NOMO-1 treated with dmso at 0.1 percent for 144 hours (cell line): ENCODE measurements at regions not wholly inside any gene's neighbourhood (a gene's known extent, or its start where the extent isn't known, plus 50 kb on each side); places are given as distances from the start of the nearest gene placed in this dataset.
A peak's percentile ranks its signal among the peaks of the same experiment; 100 is the strongest.

ENCODE experiments used
- DNase-seq: peaks from one replicate; lab custom pipeline; 2025; ENCODE audit not compliant: unreplicated experiment; lab: John Stamatoyannopoulos, UW

DNA sequence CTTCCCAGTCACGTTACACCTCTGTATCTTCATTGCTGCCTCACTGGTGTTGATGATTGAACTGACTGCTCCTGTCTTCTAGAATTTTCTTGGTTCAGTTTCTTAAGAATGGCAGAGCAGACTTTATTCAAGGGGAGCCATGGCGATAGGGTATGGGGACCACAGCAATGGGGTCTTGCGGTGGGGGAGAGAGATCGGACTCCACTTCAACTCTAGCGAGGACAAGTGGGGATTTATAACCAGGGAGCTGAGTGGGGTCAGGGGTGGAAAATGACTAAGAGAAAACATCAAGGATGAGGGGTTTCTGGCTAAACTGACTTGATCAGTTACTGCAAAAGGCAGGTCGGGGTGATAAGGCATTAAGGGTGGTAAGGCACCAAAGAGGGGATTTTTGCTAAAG, 156.4 kb downstream of the CD83 start:
- no peak for DNase-seq

DNA sequence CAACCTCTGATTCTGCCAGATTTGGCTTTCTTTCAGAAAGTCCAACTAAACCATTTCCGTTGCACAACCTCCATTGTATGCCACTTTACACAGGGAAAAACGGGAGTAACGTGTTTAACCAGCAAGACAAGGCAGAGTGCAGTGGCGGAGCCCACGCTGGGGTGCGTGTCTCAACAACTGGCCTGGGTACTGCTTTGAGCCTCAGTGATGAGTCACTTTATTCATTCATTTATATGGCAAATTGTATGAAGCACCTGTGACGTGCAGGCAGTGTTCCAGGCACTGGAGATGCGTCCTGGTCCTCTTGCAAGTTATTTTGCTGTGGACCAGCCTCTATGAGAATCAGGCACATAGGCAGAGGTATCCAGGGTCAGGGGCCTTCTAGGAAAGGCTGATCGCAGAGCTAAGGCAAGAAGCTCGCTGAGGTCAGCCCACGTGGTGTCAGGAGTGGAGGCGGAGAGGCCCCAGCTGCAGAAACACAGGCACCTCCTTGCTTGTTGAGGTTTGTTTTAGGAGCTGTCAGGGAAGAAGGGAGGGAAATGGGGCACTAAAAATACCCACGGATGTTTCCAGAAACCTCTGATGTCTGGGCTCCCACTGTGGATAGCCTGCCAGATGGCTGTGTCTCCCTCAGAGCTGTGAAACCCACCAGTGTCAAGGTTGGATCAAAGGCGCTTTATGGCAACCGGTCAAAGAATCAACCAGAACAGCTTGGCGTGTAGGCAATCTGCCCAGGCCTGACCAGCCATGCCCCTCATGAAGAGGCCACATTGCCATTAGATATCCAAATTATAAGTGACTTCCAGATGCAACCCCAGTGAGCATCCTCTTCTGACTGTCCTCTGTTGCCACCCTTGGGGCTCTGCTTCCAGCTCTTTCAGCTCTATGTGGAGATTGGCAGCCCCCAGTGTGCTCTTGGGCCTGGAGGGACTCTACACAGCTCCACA, 157.2 kb downstream of the CD83 start:
- no peak for DNase-seq

DNA sequence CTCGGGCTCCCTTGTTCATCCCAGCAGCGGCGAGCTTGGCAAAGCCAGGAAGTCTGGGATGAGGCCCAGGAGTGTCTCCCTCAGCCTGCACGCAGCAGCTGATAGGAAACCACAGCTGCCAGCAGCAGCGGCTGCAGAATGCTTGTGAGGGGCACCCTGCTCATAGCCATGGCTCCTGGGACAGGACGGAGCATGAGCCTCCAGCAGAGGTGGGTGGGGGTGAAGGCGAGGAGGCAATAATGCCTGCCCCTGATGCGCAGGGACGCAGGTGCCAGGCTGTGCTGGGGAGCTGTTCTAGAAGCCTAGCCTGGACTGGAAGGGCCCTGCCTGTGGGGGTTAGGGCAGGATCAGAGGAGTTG, 157.9 kb downstream of the CD83 start:
- no peak for DNase-seq

DNA sequence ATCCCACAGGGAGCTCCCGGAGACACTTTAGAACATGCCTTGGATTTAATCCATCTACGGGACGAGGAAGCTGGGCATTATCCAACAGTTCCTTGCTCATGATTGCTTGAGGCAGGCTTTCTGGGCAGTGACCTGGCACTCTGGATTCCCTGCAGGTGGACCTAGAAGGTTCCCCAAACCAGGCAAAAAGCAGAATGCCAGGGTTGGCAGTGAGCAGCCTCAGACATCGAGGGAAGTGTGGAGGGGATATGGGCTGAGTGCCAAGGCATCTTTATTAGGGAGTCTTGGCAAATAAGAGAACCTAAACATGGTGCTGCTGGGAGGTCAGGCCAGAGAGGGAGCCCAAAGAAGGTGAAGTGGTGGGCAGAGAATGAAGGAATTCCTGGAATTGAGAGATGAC, 158.5 kb downstream of the CD83 start:
- no peak for DNase-seq

DNA sequence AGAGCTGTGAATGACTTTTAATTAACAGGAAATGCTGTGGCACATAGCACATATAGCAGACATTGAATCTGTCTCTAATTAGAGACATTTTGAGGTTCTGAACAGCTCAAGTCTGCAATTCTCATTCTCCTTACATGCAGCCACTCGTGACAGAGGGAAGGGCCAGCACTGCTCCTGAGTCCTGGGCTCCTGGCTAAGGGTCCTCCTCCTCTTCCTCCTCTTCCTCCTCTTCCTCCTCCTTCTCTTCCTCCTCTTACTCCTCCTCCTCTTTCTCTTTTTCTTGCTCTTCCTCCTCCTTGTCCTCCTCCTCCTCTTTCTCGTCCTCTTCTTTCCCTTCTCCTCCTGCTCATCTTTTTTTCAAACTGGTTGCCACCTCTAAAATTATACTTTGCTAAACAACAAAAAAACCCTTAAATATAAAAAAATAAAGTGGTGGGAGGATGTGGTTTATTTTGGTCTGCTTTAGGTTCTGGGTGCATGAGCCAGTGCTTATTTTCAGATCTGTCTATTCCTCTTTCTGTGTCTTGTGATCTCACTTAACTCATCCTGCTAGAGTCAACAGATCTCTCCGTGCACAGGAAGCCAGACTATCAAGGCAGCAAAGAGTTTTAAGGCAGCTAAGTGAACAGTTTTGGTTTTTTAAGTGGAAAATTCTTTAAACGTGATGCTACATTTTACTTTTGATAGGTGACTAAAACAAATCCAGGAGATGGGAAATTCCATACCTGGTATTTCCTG, 159.3 kb downstream of the CD83 start:
- peak; percentile 24 for DNase-seq

DNA sequence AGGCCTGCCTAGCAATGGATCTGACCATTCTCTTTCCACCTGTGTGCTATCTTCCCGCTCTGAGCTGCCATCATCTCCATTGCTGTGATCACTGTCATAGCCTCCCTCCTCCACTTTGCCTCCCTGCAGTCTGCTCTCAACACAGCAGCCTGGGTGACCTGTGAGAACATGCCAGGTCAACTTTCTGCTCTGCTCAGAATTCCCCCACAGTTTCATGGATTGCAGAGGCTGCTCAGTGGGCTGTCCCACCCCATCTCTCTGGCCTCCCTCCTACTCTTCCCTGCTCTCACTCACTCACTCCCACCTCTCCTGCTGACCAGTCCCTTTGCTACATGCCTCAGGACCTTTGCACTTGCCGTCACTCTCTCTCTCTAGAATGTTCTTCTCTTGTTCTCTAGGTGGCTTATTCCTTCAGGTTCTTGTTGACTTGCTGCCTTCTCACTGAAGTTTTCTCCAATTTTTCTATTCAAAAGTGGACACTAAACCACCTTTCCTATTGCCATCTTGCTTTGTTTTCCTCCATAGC, 159.9 kb downstream of the CD83 start:
- no peak for DNase-seq

DNA sequence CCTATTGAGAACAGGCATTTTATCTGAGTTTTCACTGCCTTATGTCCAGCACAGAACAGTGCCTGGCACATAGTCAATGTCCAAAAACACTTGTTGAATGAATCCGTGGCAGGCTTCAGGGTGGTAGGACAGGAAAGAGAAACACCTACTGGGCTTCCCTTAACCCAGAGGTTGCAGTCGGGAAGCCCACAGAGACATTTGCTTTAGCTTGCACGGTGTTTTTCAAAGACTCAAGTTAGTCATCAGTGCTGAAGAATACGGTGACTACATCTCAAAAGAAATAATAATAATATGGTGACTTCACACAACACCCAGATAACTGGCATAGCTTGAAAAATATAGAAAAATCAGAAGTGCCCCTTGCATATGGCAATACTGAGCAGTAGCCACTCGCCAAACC, 160.4 kb downstream of the CD83 start:
- no peak for DNase-seq

DNA sequence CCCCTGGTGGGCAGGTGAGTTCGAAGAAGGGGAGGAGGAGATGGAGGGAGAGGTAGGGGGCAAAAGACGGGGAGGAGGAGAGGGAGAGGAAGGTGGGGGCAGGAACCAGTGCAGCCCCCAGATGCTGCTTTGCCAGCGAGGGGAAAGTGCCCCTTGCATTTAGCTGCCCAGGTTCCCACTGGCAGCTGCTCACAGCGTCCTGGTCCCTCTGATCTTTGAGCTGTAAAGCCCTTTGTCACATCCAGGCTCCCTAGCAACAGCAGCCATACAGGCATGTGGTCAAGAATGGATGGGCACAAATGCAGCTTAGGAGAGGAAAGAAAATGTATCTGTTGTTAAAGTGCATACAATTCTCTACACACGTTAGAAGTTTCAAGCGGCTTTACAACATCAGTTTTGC, 160.9 kb downstream of the CD83 start:
- no peak for DNase-seq

DNA sequence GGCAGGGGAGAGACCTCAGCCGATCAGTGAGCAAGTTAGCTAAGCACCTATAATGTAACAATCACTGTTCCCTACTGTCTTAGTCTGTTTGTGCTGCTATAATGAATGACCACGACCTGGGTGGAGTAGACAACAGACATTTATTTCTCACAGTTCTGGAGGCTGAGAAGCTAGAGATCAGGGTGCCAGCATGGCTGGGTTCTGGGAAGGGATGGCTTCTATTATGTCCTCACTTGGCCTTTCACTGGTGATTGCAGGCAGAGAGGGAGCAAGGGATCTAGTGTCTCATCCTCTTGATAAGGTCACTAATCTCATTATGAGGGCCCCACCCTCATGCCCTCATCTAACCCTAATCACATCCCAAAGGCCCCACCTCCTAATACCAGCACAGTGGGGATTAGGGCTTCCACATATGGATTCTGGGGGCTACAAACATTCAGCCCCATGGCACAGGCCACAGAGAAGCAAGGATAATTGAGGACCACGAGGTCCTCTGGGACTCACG, 162.5 kb downstream of the CD83 start:
- no peak for DNase-seq

DNA sequence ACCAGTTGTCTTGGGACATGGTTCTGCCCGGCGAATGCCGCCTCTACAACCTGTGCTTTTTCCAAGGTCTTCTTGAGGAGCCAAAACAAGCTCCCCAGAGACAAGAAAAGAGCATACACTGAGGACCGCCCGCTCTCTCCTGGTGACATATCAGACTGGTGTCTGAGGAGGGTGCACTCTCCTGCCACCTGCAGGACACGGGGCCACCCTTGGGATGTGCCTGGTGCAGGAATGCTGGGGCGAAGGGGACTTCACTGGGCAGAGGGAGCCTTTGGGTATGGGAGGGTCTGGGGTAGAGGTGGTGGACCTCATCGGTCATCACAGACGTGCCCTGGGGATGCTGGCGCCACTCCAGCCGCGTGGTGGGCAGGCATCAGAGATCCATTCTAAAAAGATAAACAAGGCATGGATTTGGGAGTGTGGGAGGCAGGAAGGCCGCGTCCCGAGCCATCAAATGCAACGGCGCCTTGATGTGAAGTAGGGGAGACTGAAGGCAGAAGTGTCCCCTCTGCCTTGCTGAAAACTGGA, 163.3 kb downstream of the CD83 start:
- no peak for DNase-seq

DNA sequence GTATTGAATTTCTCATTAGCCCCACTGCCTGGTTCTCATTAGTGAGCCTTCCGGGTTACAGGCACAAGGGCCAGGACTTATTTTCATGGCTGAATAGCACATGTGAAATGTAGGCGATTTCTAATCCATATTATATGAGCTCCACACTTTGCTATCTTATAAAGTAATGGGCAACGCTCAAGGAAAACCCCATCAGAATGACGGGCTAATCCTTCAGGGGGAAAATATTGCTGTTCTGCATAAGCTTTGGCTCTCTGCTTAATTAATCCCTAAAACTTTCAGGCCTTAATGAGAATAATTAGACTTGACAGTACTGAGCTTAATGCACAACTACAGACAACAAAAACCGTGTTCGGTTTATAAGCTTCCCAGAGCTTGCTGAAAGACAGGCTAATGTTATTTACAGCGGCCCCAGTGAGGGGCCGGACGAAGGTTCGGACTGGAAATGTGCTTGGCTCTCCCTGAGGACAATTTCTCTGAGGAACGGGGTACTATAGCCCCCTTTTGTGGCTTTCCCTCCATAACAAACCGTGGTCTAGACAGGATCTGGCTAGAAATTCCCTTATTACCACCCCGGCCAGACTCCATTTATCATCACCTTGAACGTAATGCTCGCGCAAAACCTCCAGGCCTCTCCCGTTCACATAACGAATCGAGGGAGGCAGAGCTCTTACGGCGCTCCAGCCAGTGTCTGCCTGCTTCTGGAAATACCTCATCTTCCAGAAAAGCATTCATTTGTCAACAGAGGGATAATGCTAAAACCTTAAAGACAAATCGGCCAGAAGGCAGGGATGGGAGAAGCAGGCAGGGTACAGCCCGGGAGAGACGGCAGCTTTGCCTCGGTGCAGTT, 164.5 kb downstream of the CD83 start:
- no peak for DNase-seq

DNA sequence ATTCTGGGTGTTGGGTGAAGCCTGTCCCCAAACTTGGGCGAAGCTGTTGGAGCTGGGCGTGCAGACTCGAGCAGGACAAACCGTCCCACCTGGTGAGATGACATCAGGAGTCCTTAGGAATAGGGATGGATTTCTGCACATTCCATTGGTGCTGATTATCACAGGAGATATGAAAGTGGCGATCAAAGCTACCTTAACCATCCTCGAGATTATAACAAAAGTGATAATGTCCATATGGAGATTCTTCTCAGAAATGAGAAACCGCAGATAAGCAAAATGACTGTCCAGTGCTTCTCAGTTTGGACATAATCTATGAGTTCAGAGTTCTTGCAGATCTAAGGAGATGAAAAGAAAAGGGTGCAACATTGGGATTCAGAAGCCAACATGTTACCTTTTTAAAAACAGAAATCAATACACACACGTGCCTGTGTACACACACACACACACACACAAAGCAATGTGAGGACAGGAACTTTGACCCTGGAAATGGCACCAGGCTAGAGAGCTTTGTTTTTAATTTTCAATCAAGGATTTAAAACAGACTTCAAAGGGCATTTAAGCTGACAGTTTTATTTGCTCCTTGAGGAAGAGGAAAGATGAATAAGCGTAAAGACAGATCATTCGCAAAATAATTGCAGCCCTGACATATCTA, 165.4 kb downstream of the CD83 start:
- DNase-seq, result no peak

DNA sequence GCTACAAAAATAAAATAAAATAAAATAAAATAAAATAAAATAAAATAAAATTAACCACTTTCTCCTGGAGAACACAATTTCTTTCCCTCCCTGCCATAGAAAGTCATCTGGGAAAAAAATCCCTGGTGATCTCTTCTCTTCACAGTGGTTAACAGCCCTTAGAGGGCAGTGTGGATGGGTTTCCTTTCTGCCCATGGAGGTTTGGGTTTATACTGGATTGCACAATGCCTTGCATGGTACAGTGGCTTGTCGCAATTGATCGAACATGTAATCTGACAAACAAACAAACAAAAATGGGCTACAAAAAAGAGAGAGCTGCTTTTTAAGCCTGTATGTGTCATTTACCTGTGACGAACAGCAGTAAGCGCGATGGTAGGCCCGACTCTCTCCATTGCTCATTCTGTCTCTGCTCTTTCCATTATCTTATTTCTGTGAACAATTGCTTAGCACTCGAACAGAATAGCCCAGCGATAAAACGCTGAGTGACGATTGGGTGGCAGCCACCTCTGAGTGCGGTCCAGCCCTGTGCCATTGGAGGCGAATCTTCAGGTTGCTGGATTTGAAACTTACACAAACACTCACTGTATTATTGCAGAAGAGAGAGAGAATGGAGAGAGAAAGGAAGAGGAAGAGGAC, 166.1 kb downstream of the CD83 start:
- DNase-seq, result no peak

DNA sequence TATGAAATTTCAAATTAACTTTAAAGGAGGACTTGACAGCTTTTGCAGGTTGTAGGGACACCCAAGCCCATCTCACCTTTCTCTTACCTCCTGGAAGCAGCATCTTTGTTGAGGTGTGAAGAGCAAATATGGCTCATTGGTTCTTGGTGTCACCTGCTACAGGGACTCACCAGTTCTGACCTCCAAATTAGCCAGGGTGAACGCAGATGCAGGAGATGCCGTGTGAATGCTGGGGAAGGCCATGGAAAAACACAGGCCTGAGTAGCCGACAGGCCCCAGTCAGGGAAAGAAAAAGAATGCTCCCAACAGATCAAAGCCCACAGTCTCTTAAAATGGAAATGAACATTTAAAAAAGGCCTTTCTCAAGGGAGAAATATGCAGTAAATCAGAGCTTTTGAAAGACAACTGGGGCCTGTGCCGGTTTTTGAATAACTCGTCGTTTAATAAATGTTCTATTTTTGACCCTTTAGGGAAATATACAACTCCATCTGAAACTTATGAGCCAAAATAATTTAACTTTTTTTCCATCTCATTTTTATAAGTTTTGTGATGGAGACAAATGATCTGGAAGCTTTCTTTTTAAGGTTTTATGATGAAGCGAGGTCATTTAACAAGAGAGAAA, 167.5 kb downstream of the CD83 start:
- no peak for DNase-seq

DNA sequence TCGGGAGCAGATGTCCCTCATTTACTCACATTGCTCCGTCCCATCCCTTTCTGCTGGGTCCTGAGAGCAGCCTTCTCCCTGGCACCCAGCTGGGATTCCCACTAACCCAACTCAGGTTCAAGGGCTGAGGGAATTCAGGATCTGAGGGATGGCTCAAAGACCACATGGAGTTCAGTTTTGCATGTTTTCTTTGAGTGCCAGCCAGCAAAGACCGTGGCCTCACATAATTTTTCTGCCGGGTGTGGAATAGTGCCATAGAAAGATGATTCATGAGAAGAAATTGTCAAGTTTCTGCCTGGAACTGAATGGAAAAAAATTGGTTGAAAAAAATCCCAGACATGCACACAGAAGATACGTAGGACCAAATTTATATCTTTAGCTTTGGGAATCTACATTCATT, 168.6 kb downstream of the CD83 start:
- no peak for DNase-seq

DNA sequence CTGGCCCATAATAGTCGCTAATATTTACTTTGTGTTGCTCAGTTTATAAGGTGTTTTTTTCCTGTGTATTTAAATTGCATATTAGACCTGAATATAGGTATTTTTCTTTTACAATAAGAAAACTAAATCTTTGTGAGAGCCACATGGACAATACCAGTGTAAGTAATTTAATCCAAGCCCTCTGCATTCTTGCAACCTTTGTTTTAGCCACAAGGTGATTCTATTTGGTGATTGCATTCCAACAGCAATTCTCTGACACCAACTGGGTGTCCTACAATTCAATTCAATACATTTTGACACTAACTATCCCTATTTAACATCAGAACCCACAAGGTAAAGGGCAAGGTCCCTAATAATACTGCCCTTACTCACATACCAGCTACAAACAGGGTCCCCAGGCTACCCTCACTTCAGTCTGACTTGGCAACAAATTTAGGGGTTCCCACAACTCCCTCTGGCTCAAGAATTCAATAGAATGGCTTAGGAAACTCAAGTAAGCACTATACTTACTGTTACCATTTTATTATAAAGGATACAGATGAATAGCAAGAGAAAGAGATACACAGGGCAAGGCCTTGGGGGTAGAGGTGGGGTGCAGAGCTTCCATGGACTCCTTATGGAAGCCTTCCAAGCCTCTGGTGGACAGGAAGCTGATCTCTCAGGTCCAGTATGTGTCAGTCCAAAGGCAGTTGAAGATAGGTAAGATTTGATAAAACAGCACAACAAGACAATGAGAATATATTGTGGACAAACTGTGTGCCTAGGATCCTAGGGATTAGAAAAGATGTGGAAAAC, 169.3 kb downstream of the CD83 start:
- DNase-seq, result no peak

DNA sequence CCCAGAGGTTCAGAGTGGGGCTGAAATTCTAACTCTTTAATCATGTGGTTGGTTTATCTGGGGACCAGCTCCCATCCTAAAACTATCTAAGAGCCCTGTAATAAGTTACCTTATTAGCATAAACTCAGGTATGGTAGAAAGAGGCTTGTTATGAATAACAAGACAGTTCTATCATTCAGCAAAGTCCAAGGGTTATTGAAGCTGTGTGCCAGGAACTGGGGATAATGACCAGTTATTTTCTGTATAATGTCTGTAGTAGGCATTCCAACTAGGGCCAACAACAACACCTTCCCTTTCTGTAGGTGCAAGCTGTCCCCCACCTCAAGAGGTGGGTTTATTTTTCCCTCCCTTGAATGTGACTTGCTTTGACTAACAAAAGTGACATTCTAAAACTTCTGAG, 170.1 kb downstream of the CD83 start:
- no peak for DNase-seq

DNA sequence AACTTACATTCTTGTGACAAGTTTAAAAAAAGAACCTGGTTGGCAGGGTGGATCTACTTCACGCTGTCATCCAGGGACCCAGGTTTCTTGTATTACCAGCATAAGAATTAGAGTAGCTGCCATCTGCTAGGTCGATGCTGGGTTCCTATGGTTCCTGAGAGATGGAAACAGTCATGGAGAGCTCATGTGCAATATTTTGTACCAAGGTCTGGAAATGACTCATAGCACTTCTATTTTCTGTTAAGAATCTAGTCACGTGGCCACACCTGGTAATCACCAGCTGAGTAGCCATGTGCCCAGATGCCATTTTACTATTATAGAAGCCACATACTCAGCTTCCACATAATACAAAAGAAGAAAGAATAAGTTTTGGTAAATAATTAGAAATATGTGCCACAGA, 171.3 kb downstream of the CD83 start:
- no peak for DNase-seq
